Neuronal stem cell (in vitro differentiated cells): ENCODE measurements at regions not wholly inside any gene's neighbourhood (a gene's known extent, or its start where the extent isn't known, plus 50 kb on each side); places are given as distances from the start of the nearest gene placed in this dataset.

Source experiments
- DNase-seq: peaks from one replicate; pipeline ENCODE4 v3.0.0-alpha.2; 2013; ENCODE audit warnings: low spot score
- H2AFZ ChIP-seq: one replicate; pipeline ENCODE4 v1.6.1; 2013; ENCODE audit warnings: mild to moderate bottlenecking, low read length, inconsistent platforms
- H2AK5ac ChIP-seq: 2 replicates; pipeline ENCODE4 v1.6.1; 2013; ENCODE audit warnings: low read depth, mild to moderate bottlenecking, inconsistent platforms, low read length, moderate library complexity, mixed read lengths
- H2BK120ac ChIP-seq: 2 replicates; pipeline ENCODE4 v1.6.1; 2013; ENCODE audit warnings: low read depth, mild to moderate bottlenecking, inconsistent platforms, low read length, moderate library complexity, mixed read lengths
- H2BK12ac ChIP-seq: one replicate; pipeline ENCODE4 v1.6.1; 2013; ENCODE audit warnings: low read length, inconsistent platforms
- H2BK15ac ChIP-seq: 2 replicates; pipeline ENCODE4 v1.6.1; 2013; ENCODE audit warnings: mild to moderate bottlenecking, low read length, inconsistent platforms, mixed read lengths
- H2BK5ac ChIP-seq: one replicate; pipeline ENCODE4 v1.6.1; 2013; ENCODE audit warnings: inconsistent platforms, mild to moderate bottlenecking, low read length, moderate library complexity
- H3K14ac ChIP-seq: one replicate; pipeline ENCODE4 v1.6.1; 2013; ENCODE audit warnings: low read length, inconsistent platforms
- H3K18ac ChIP-seq: 2 replicates; pipeline ENCODE4 v1.6.1; 2013; ENCODE audit warnings: low read length, inconsistent platforms
- H3K23ac ChIP-seq: 2 replicates; pipeline ENCODE4 v1.6.1; 2013; ENCODE audit warnings: low read depth, mild to moderate bottlenecking, mixed read lengths, low read length, inconsistent platforms; ENCODE audit not compliant: poor library complexity
- H3K27ac ChIP-seq: replicated peaks from 3 replicates; pipeline ENCODE4 v1.5.1; 2013; ENCODE audit warnings: low read length, inconsistent platforms
- H3K27me3 ChIP-seq, 3 experiments: 2 replicates each; pipeline ENCODE4 v1.6.1; 2013; ENCODE audit warnings: low read length in 3 of 3, mild to moderate bottlenecking in 2 of 3, inconsistent platforms in 1 of 3, low read depth in 1 of 3, mixed read lengths in 1 of 3, moderate library complexity in 1 of 3; ENCODE audit not compliant: control insufficient read depth in 3 of 3, insufficient read depth in 3 of 3
- H3K36me3 ChIP-seq, 2 donors: replicated peaks in 1 of 2; 2 replicates each; pipeline ENCODE4 v1.6.1; 2013; ENCODE audit warnings: low read length in 2 of 2; ENCODE audit not compliant: control insufficient read depth in 2 of 2, insufficient read depth in 2 of 2
- H3K4ac ChIP-seq: 2 replicates; pipeline ENCODE4 v1.6.1; 2013; ENCODE audit warnings: inconsistent platforms, mild to moderate bottlenecking, low read length, moderate library complexity
- H3K4me1 ChIP-seq, 2 donors: 1 replicate in 1 of 2; 2 replicates in 1 of 2; pipeline ENCODE4 v1.6.1; 2013; ENCODE audit warnings: low read length in 2 of 2, low read depth in 1 of 2; ENCODE audit not compliant: control insufficient read depth in 2 of 2, insufficient read depth in 1 of 2
- H3K4me2 ChIP-seq: one replicate; pipeline ENCODE4 v1.6.1; 2013; ENCODE audit warnings: mild to moderate bottlenecking, low read length, inconsistent platforms; ENCODE audit not compliant: insufficient read depth, poor library complexity, severe bottlenecking
- H3K4me3 ChIP-seq, 2 donors: 2 replicates each; pipeline ENCODE4 v1.5.1; 2013; ENCODE audit warnings: low read length in 2 of 2, mild to moderate bottlenecking in 2 of 2, inconsistent platforms in 1 of 2, moderate library complexity in 1 of 2
- H3K79me1 ChIP-seq: one replicate; pipeline ENCODE4 v1.6.1; 2013; ENCODE audit warnings: low read depth, mild to moderate bottlenecking, inconsistent platforms, low read length, moderate library complexity
- H3K9ac ChIP-seq: one replicate; pipeline ENCODE4 v1.6.1; 2013; ENCODE audit warnings: mild to moderate bottlenecking, low read depth, low read length, inconsistent platforms; ENCODE audit not compliant: poor library complexity
- H3K9me3 ChIP-seq, 2 donors: replicated peaks in 1 of 2; 2 replicates each; pipeline versions ENCODE3 to v1.6.1; 2013; ENCODE audit warnings: low read length in 2 of 2, mild to moderate bottlenecking in 2 of 2, inconsistent platforms in 1 of 2, low read depth in 1 of 2, mixed read lengths in 1 of 2, moderate library complexity in 1 of 2; ENCODE audit not compliant: control insufficient read depth in 2 of 2, insufficient read depth in 1 of 2
- H4K8ac ChIP-seq: one replicate; pipeline ENCODE4 v1.6.1; 2013; ENCODE audit warnings: low read depth, mild to moderate bottlenecking, inconsistent platforms, low read length, moderate library complexity
- H4K91ac ChIP-seq: one replicate; pipeline ENCODE4 v1.6.1; 2013; ENCODE audit warnings: low read length, low read depth, mild to moderate bottlenecking, inconsistent platforms; ENCODE audit not compliant: poor library complexity
- WGBS, 2 donors: extraction: QIAGEN DNeasy Blood & Tissue Kit; methylation state at CpG; one replicate each; pipeline ENCODE4 v1.1.7; 2013; ENCODE audit warnings: missing lambda C conversion rate in 2 of 2, mixed read lengths in 1 of 2; ENCODE audit not compliant: insufficient read length in 2 of 2, insufficient replicate concordance in 1 of 2; ENCODE audit errors: extremely low coverage in 2 of 2; 5-methylcytosine and 5-hydroxymethylcytosine counted together

GRCh38 chr21:35208810-35209517 lies 159.9 kb upstream of the RUNX1 start:
- Histone ChIP-seq H2BK120ac (no peak overlapping the region), H3K79me1 (no peaks in the 10 kb centered on the region), H2BK5ac (no peak overlapping the region), H2BK15ac (no peak overlapping the region), H3K27me3 (peaks cover 0 to 7% (median 0%) of the 10 kb centered on the region in 3 experiments), H4K91ac (no peak overlapping the region), H4K8ac (peak overlapping the region; percentile 58), H3K36me3 (no peaks in the 10 kb centered on the region), H3K27ac (no peak overlapping the region), H3K14ac (no peak overlapping the region), H3K9ac (no peak overlapping the region), H2BK12ac (no peak overlapping the region), H2AFZ (no peak overlapping the region), H3K4me2 (no peak overlapping the region), H3K4me1 (peaks cover 0 to 5% of the 10 kb centered on the region in 2 donors), H3K4me3 (no peak overlapping the region), H2AK5ac (no peak overlapping the region), H3K18ac (no peak overlapping the region), H3K9me3 (no peaks in the 10 kb centered on the region), H3K23ac (no peak overlapping the region), H3K4ac (no peak overlapping the region)
- no peak for DNase-seq
- WGBS, 2 donors: no CpG with 5 or more reads among the region's 7 CpGs

GRCh38 chr21:35208104-35208503 lies 159.0 kb upstream of the RUNX1 start:
- WGBS, 2 donors: no CpG with 5 or more reads among the region's 10 CpGs
- Histone ChIP-seq H2BK120ac (no peak overlapping the region), H3K36me3 (no peaks in the 10 kb centered on the region), H3K14ac (no peak overlapping the region), H3K79me1 (no peaks in the 10 kb centered on the region), H3K4me3 (no peak overlapping the region), H3K4ac (no peak overlapping the region), H3K4me2 (no peak overlapping the region), H2BK15ac (no peak overlapping the region), H3K4me1 (peaks cover 0 to 5% of the 10 kb centered on the region in 2 donors), H2AFZ (no peak overlapping the region), H4K8ac (no peak overlapping the region), H2AK5ac (no peak overlapping the region), H3K9me3 (no peaks in the 10 kb centered on the region), H3K23ac (no peak overlapping the region), H3K9ac (no peak overlapping the region), H3K18ac (no peak overlapping the region), H2BK12ac (no peak overlapping the region), H3K27ac (no peak overlapping the region), H4K91ac (no peak overlapping the region), H3K27me3 (peaks cover 0 to 7% (median 0%) of the 10 kb centered on the region in 3 experiments), H2BK5ac (no peak overlapping the region)
- no peak for DNase-seq

- no peak overlapping the region for H2AFZ ChIP-seq
Observed at GRCh38 chr21:35207322-35207721, 158.2 kb upstream of the RUNX1 start.

GRCh38 chr21:35206141-35207125 lies 157.3 kb upstream of the RUNX1 start:
- H3K14ac ChIP-seq: no peak overlapping the region
- H2BK15ac ChIP-seq: no peak overlapping the region
- no peak overlapping the region for H2BK120ac ChIP-seq
- no peak overlapping the region for H3K9ac ChIP-seq
- H3K27me3 ChIP-seq: peaks cover 0 to 7% (median 0%) of the 10 kb centered on the region in 3 experiments
- no peak overlapping the region for H3K27ac ChIP-seq
- peaks cover 0 to 5% of the 10 kb centered on the region in 2 donors for H3K4me1 ChIP-seq
- no peak overlapping the region for H2AFZ ChIP-seq
- no peak overlapping the region for H4K8ac ChIP-seq
- H3K36me3 ChIP-seq: no peaks in the 10 kb centered on the region
- no CpG with 5 or more reads among the region's 11 CpGs for WGBS, 2 donors
- H3K79me1 ChIP-seq: no peaks in the 10 kb centered on the region
- no peak overlapping the region for H3K4ac ChIP-seq
- H3K4me2 ChIP-seq: no peak overlapping the region
- H3K18ac ChIP-seq: no peak overlapping the region
- no peak overlapping the region for H2BK5ac ChIP-seq
- no peak for DNase-seq
- no peaks in the 10 kb centered on the region for H3K9me3 ChIP-seq
- H4K91ac ChIP-seq: no peak overlapping the region
- H3K23ac ChIP-seq: no peak overlapping the region
- H3K4me3 ChIP-seq: no peak overlapping the region
- H2BK12ac ChIP-seq: no peak overlapping the region
- H2AK5ac ChIP-seq: no peak overlapping the region

More at GRCh38 chr21:35207322-35207721, 158.2 kb upstream of the RUNX1 start:
- H3K14ac ChIP-seq: no peak overlapping the region
- H3K9me3 ChIP-seq: no peaks in the 10 kb centered on the region
- peaks cover 0 to 5% of the 10 kb centered on the region in 2 donors for H3K4me1 ChIP-seq
- H3K23ac ChIP-seq: no peak overlapping the region
- H3K18ac ChIP-seq: peak overlapping the region; percentile 35
- no peak overlapping the region for H3K27ac ChIP-seq
- H3K27me3 ChIP-seq: peaks cover 0 to 7% (median 0%) of the 10 kb centered on the region in 3 experiments
- no peak overlapping the region for H2BK120ac ChIP-seq
- H3K4me2 ChIP-seq: no peak overlapping the region
- H3K36me3 ChIP-seq: no peaks in the 10 kb centered on the region
- no peak overlapping the region for H4K91ac ChIP-seq
- no peak overlapping the region for H3K4me3 ChIP-seq
- no peak overlapping the region for H2AK5ac ChIP-seq
- H3K4ac ChIP-seq: no peak overlapping the region
- H4K8ac ChIP-seq: no peak overlapping the region
- H2BK15ac ChIP-seq: peak overlapping the region; percentile 24
- no peaks in the 10 kb centered on the region for H3K79me1 ChIP-seq
- no peak for DNase-seq
- no peak overlapping the region for H2BK12ac ChIP-seq
- no CpG with 5 or more reads among the region's 9 CpGs for WGBS, 2 donors
- no peak overlapping the region for H3K9ac ChIP-seq
- H2BK5ac ChIP-seq: no peak overlapping the region
